GM18499 (cell line): ENCODE measurements at regions not wholly inside any gene's neighbourhood (a gene's known extent, or its start where the extent isn't known, plus 50 kb on each side); places are given as distances from the start of the nearest gene placed in this dataset.
"Not testable (repeated sequence)": the region's sequence is repeated elsewhere in the genome, so short reads cannot be mapped to it uniquely, and the experiment has no call there.

ENCODE experiments used
- ATAC-seq: cut with Tn5 transposase; IDR thresholded peaks from one replicate; pipeline ENCODE4 v1.9.1; 2021; ENCODE audit warnings: moderate number of reproducible peaks; ENCODE audit not compliant: insufficient read depth, unreplicated experiment

GRCh38 chr1:68777851-68778250 is 281.0 kb upstream of the DEPDC1 start:
- no peak for ATAC-seq

DNA sequence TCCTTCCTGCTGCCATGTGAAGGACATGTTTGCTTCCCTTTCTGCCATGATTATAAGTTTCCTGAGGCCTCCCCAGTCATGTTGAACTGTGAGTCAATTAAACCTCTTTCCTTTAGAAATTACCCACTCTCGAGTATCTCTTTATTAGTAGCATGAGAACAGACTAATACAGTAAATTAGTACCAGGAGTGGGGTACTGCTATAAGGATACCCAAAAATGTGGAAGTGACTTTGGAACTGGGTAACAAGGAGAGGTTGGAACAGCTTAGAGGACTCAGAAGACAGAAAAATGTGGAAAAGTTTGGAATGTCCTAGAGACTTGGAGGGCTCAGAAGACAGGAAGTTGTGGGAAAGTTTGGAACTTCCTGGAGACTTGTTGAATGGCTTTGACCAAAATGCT is 283.0 kb upstream of the DEPDC1 start:
- ATAC-seq: not testable (repeated sequence)

GRCh38 chr1:68780919-68781318 is 284.0 kb upstream of the DEPDC1 start:
- no peak for ATAC-seq

GRCh38 chr1:68782890-68783289 is 286.0 kb upstream of the DEPDC1 start:
- no peak for ATAC-seq

GRCh38 chr1:68785328-68785727 is 288.4 kb upstream of the DEPDC1 start:
- no peak for ATAC-seq

GRCh38 chr1:68788762-68789161 is 291.9 kb upstream of the DEPDC1 start:
- ATAC-seq: no peak

DNA sequence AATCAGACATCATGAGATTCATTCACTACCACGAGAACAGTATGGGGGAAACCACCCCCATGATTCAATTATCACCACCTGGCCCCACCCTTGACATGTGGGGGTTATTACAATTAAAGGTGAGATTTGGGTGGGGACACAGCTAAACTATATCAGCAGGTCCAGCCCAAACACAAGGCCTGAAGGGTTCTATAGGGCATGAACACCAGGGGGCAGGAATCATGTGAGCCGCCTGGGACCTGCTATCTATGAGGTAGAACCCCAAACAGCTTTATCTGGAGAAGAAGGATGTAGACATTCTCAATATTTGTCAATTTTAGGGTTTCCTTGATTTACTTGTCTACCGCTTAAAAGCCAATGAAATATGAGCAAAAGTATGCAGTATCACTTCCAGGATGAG is 294.9 kb upstream of the DEPDC1 start:
- no peak for ATAC-seq

GRCh38 chr1:68795956-68796355 is 299.1 kb upstream of the DEPDC1 start:
- ATAC-seq: no peak

DNA sequence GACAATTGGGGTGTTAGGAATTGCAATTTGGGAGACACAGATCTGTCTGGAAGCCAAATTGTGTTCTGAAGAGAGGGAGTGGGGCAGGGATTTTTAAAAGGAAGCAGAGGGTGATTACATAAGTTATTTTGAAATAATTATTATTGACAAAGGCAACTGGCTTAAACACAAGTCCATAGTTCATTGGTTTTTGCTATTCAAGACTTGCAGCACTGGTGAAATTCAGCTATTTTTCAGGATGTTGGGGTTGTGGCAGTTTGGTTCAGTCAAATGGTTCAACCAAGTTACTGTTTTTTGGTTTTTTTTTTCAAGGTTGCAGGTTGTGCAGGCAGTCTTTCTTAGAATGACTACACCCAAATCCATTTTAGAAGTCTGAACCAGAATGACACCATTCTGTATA is 300.0 kb upstream of the DEPDC1 start:
- no peak for ATAC-seq

DNA sequence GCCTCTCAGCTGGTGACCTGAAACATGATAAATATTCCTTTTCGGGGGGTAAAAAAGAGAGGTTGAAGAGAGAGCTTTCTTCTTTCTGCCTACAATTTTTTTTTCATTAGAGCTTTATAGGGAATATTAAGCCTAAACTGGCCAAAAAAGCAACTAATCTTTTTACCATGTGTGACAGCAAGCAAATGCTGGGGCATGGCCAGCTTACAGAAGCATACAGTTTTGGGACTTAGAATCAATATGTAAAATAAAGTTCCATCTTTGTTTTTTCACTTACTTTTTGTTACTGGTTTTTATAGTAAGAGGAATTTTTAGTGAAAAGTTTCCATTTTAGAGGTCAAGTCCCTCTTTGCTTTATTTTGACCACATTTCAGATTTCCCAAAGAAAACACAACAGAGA is 301.2 kb upstream of the DEPDC1 start:
- ATAC-seq: no peak

DNA sequence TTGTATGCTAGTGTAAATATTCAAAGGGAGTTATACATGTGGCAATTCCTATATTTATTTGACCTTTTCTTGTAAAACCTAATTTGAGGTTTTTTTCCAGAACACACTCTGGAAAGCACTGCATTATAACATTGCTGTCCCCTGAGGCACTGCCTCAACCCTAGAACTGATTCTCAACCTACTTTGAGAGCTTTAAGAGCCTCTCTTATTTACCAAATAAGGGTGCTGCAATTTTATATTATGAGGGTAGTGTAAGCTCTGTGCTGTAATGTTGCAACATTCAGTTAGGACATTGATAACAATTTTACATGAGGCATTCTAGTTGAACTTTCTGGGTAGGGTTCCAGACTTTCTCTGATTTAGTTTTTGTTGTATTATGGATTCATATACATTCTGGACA is 302.2 kb upstream of the DEPDC1 start:
- no peak for ATAC-seq

- no peak for ATAC-seq
These were observed 303.3 kb upstream of the DEPDC1 start for GRCh38 chr1:68800182-68800581.

DNA sequence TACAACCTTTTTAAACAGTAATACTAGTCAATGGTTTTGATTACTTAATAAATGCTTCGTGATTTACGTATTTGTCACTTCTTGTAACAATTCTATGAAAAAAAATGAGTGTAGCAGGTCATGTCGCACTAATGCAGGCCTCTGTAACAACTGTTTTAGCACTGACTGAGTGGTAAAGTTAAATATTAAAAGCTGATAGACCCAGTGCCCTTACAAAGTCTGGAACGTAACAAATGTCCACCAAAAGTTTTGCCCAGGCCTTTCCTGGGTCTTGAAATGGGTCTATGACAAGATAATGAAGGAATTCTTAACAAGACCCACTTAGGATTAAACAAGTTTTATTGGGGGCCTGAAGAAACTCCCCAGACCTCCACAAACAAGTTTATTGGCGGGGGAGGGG is 304.6 kb upstream of the DEPDC1 start:
- no peak for ATAC-seq

GRCh38 chr1:68805097-68805641 is 308.3 kb upstream of the DEPDC1 start:
- ATAC-seq: no peak

- ATAC-seq: no peak
These were observed 311.5 kb upstream of the DEPDC1 start for GRCh38 chr1:68808351-68808750.

DNA sequence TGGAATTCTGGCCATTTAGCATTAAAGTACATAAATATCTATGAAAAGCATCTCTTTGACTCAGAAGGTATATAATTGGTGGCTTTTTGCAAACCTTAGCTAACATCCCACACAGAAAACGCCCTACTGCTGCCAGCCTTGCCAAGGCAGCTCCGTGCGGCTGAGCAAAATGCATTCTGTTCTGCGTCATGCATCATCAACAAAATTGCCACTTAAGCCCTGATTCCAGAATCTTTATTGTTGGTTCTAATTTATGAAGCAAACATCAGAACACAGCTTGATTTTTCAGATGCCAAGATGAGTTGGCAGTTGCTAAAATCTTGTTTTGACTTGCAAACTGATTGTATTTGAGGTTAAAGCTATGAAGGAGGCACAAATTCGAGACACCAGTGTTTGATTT is 314.9 kb upstream of the DEPDC1 start:
- ATAC-seq: no peak

GRCh38 chr1:68812333-68812732 is 315.5 kb upstream of the DEPDC1 start:
- no peak for ATAC-seq

DNA sequence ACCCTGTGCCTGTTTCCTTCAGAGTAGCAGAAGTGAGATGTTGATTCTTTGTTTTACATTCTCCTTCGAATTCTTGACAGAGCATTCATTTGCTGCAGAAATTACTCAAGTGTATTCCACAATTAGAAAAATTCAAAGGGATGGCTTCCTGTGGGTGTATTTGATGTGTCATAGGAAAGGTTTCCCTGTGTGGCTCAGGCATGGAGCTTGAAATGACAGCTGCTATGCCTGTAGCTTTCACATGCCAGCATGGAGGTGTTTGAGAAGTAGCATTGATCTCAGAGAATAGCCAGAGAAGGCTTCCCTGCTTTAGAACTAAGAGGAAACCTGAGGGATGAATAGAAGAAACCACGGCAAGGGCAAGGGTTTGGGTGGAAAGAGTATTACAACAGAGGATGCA is 317.2 kb upstream of the DEPDC1 start:
- no peak for ATAC-seq

DNA sequence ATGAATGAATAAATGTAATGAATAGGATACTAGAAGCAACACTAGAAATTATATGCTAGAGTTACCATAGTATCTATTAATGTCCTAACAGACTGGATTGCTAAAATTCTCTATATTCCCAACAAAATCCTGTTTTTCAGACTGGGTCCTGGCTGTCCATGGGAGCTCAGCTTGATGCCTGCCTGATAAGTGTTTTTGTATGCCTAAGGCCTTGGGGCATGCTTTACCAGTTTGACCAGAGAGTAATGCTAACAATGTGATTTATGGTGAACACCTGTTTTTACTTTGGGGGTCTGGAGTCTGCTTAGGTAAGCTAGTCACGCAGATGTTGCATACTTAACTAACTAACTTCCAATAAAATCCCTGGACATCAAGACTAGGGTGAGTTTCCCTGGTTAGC is 318.8 kb upstream of the DEPDC1 start:
- ATAC-seq: no peak

DNA sequence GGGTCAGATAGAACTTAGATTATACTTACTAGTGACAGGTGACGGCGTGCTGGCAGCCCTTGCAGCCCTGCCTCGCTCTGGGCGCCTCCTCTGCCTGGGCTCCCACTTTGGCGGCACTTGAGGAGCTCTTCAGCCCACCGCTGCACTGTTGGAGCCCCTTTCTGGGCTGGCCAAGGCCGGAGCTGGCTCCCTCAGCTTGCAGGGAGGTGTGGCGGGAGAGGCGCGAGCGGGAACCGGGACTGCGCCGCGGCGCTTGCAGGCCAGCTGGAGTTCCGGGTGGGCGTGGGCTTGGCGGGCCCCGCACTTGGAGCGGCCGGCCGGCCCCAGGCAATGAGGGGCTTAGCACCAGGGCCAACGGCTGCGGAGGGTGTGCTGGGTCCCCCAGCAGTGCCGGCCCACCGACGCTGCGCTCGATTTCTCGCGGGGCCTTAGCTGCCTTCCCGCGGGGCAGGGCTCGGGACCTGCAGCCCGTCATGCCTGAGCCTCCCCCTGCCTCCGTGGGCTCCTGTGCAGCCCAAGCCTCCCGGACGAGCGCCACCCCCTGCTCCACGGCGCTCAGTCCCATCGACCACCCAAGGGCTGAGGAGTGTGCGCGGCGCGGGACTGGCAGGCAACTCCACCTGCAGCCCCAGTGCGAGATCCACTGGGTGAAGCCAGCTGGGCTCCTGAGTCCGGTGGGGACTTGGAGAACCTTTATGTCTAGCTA is 320.8 kb upstream of the DEPDC1 start:
- not testable (repeated sequence) for ATAC-seq

- ATAC-seq: no peak
These were observed 322.4 kb upstream of the DEPDC1 start for GRCh38 chr1:68819190-68819829.

DNA sequence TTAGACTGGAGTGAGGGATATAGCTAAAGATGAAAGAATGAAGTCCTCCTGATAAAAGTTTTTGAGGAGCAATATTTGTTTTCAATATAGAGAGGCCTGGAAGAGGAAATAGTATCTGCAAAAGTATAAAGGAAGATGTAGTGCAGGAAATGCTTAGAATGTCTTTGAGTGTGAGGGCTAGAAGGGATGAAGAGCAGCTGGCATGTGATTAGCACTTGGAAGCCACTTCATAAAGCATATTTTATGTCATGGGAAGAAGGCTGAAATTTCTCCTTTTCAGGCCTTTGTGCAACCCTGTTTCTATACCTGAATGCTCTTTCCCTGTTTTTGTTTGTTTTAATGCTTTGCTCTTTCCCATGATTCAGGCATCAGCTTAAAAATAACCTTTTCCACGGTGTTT is 323.3 kb upstream of the DEPDC1 start:
- ATAC-seq: no peak
